ENCODE measurements at regions not wholly inside any gene's neighbourhood (a gene's known extent, or its start where the extent isn't known, plus 50 kb on each side); places are given as distances from the start of the nearest gene placed in this dataset.

DNA sequence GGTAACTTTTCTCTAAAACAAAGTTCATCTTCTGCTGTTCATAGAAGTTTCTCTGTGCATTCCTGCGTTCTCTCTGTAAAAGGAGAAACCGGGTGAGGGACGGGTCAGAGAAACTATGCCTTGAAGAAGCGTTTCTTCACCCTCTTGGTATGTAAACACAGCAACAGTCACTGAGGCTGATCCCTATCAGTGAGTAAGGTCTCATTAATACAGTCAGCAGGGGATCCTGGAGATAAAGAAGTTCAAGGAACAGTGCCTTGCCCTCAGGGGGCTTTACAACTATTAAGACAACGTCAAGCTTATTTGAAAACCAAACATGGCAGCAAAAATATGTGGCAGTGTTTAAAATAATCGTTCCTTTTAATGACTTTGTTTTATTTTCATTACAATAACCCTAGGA is 202.9 kb upstream of the IL12B start:
- DNase-seq (ENCODE audit: low read depth in 2 of 2), result no peak

- no peak for DNase-seq (ENCODE audit: low read depth in 2 of 2)
Observed at GRCh38 chr5:159536166-159536565, 205.9 kb upstream of the IL12B start.

DNA sequence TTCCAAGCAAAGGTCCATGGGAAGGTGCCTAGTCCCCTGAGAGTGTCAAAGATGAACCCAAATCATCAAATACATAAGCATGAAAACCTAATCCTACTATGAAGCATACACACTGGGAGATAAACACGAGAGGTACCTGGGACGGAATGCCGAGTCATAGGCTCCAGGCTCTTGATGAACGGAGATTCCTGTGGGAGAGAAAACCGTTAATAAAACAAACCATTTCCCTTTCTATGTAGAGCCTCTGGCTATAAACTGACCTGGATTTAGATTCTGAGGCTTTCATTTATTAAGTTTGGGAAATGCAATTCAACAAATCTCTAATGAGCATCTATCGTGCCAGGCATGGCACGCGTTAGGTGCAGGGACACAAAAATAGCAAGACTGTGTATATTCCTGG is 206.4 kb upstream of the IL12B start:
- no peak for DNase-seq (ENCODE audit: low read depth in 2 of 2)

DNA sequence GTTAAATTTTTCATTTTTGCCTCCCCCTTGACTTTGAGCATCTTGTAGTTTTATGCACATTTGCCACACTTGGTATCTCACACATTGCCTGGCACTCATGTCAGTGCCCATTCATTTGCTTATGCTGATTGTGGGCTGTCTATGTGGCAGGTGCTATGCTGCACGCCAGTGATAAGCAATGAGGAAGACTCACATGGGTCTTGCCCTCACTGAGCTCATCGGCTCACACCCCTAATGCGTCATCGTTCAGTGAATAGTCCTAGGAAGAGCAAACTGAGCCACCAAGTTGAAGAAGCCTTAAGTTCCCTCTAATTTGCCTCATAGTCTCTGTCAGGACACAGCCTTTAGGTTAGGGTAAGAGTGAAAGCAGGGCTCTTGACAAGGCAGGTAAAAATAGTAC is 209.4 kb upstream of the IL12B start:
- no peak for DNase-seq (ENCODE audit: low read depth in 2 of 2)

- no peak for DNase-seq (ENCODE audit: low read depth in 2 of 2)
Observed at GRCh38 chr5:159543326-159543725, 213.0 kb upstream of the IL12B start.

GRCh38 chr5:159545156-159545555 is 214.9 kb upstream of the IL12B start:
- DNase-seq (ENCODE audit: low read depth in 2 of 2), result no peak

- DNase-seq (ENCODE audit: low read depth in 2 of 2), result no peak
Observed at GRCh38 chr5:159547466-159548195, 217.3 kb upstream of the IL12B start.

DNA sequence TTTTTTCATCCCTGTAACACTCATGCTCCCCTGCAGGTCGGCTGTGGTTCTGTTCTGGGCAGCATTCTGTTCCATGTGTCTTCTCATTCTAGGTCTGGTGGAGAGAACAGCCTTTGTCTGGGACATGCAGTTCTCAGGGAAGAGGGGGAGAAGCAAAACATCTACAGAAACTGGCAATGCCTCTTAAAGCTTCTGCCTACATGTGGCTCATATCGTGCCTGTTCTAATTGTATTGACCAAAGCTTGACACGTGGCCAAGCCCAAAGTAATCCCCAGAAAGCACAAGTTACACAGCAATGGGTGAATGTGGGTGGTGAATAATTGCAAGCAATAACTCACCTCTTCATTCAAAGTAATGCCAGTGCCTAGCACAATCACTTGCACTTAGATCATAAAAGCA is 218.2 kb upstream of the IL12B start:
- DNase-seq (ENCODE audit: low read depth in 2 of 2), result no peak

DNA sequence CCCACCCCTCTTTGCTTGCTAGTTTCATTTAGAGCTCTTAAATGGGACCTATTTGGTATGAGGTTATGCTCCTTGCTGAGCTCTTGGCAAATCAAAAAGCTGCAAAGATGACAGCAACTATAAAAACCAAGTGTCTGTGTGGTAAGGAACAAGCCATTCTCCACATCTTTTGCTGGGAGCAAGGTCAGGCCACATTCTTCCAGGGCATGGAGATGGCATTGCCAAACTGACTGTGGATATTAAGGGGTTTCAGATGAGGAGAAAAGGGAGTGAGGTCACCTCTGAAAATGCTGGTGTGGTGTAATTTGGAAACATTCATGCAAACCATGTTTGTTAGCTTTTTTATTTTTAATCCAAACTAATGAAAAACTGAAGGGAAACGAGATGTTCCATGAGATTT is 218.8 kb upstream of the IL12B start:
- no peak for DNase-seq (ENCODE audit: low read depth in 2 of 2)

- DNase-seq (ENCODE audit: low read depth in 2 of 2), result no peak
Observed at GRCh38 chr5:159550951-159551350, 220.7 kb upstream of the IL12B start.

DNA sequence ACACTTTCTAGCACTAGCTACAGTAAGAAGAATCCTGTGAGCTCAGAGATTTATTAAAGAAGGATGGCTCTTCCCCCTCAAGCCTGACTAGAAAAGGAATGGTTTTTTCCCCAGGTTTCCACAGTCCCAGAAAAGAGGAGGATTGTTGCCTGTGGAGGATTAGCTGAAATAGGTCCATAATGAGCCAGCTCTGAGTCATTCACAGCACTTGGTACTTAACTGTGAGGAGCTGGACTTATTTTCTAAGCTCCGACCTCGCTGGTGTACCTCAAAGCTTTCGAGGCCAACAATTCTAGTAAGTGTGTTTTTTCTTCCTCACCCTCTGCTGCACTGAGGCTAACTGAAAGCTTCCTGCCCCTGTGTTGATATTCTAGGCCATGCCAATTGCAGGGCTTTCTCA is 222.5 kb upstream of the IL12B start:
- DNase-seq (ENCODE audit: low read depth in 2 of 2), result no peak

GRCh38 chr5:159553792-159554191 is 223.5 kb upstream of the IL12B start:
- no peak for DNase-seq (ENCODE audit: low read depth in 2 of 2)

- no peak for DNase-seq (ENCODE audit: low read depth in 2 of 2)
Observed at GRCh38 chr5:159555084-159555483, 224.8 kb upstream of the IL12B start.

DNA sequence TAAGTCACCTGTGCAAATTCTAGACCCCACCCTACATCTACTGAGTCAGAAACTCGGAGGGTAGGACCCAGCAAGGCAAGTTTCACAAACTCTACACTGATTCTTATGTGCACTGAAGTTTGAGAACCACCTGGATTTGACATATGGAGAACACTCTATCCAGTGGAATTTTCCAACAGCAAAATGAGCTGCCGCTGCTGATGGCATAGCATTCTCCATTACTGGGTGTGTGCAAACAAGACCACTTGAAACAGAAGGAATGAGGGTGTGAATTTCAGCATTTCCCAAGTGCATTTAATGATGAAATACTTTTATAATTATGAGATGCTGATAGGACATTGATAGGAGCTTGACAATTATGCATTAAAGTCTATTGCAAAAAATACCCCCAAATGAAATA is 229.1 kb upstream of the IL12B start:
- DNase-seq (ENCODE audit: low read depth in 2 of 2), result no peak

GRCh38 chr5:159560088-159560487 is 229.8 kb upstream of the IL12B start:
- DNase-seq (ENCODE audit: low read depth in 2 of 2), result no peak

DNA sequence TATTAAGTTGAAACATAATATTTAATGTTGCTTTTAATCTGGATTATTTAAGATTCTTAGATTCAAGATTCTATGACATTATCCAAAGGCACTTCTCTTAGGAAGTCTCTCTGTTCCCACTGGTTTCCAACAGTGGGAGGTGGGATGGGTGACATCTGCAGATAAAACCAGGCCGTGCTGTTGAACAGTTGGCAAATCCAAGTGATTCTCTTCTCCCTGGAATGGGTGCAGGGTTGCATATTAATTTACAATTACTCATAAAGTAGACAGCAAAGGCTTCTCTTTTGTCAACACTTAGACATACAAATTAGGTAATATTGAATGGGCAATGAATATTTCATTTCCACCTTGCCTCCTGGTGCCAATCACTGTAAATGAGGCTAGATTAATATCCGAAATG is 233.7 kb upstream of the IL12B start:
- no peak for DNase-seq (ENCODE audit: low read depth in 2 of 2)

GRCh38 chr5:159566832-159567231 is 236.5 kb upstream of the IL12B start:
- DNase-seq (ENCODE audit: low read depth in 2 of 2), result no peak

GRCh38 chr5:159567461-159567860 is 237.2 kb upstream of the IL12B start:
- no peak for DNase-seq (ENCODE audit: low read depth in 2 of 2)

- no peak for DNase-seq (ENCODE audit: low read depth in 2 of 2)
Observed at GRCh38 chr5:159571501-159572244, 241.4 kb upstream of the IL12B start.

DNA sequence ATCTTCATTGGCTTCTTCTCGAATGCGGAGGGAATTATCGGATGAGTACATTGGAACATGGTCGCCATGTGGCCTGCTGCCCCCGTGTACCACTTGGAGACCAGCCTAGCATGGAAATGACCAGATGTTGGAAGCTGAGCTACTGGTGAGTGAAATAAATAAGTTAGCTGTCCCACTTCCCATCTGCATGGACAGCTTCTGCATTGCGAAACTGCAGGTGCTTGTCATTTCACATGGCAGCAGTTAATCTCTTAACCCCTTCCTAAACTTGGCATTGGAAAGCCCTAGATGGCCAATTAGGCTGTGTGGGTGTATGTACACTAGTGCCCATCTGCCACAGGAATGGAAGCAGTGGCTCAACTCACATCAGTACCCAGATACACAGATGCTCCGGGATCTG is 246.6 kb upstream of the IL12B start:
- DNase-seq (ENCODE audit: low read depth in 2 of 2), result no peak

DNA sequence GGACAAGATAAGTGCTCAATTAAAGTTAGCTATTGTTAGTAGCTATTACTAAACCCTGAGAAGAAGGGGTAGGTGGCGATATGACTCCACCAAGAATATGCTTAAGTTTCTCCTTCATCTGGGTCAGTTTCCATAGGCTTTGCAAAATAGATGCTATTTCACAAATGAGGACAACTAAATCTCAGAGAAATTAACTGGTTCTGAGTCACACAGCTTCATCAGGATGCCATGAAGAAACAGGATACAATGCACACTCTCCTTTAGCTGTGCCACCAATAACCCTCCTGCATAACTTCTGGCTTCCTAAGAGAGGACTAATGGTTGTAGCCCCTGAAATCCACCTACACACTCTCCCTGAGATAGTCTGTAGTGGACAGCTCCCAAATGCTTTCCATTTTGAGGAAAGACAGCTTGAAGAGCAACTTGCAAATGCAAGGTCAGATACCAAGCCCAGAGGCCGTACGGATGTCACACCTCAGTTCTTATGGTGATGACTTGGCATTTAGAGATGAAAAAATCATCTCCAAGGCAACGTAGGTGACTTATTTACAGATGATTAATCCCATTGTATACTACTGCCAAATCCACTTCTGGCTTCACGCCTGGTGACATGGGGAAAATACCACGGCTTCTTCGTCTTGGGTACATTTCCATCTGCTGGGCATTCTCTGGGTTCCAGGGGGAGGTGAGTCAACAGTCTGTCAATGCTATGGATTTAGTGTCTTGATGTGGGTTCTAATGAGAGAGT is 251.4 kb upstream of the IL12B start:
- DNase-seq (ENCODE audit: low read depth in 2 of 2), result no peak

- DNase-seq (ENCODE audit: low read depth in 2 of 2), result no peak
Observed at GRCh38 chr5:159582756-159583541, 252.7 kb upstream of the IL12B start.
